ENCODE measurements at regions not wholly inside any gene's neighbourhood (a gene's known extent, or its start where the extent isn't known, plus 50 kb on each side); places are given as distances from the start of the nearest gene placed in this dataset.

- H3K27me3 ChIP-seq (ENCODE audit: insufficient read depth, poor library complexity, severe bottlenecking), result no peaks in the 10 kb centered on the region
- DNase-seq (ENCODE audit: low read depth in 1 of 2, low spot score in 1 of 2), result no peak
- no peak for TF ChIP-seq POLR2AphosphoS5 (IDR thresholded peaks at IDR 0.05; ENCODE audit: low read depth)
- no peak for TF ChIP-seq REST (IDR thresholded peaks at IDR 0.05; ENCODE audit: insufficient replicate concordance, low read depth)
- no peak for TF ChIP-seq GABPA (IDR thresholded peaks at IDR 0.05; ENCODE audit: low read depth)
- no peak for TF ChIP-seq SPI1 (IDR thresholded peaks at IDR 0.05; ENCODE audit: borderline replicate concordance, low read depth)
- TF ChIP-seq CTCF (IDR thresholded peaks at IDR 0.05; ENCODE audit: insufficient read depth, low read length), result no peak
- H3K27ac ChIP-seq (replicated peaks), result no peak overlapping the region
- no peak overlapping the region for H3K4me3 ChIP-seq (replicated peaks; ENCODE audit: insufficient read depth, low read length)
These were observed 206.7 kb upstream of the PTPRZ1 start for GRCh38 chr7:121666306-121666705.

GRCh38 chr7:121643320-121643719 is 229.6 kb upstream of the PTPRZ1 start:
- no peak overlapping the region for H3K27ac ChIP-seq (replicated peaks)
- TF ChIP-seq SPI1 (IDR thresholded peaks at IDR 0.05; ENCODE audit: borderline replicate concordance, low read depth) (no peak), CTCF (IDR thresholded peaks at IDR 0.05; ENCODE audit: insufficient read depth, low read length) (no peak), REST (IDR thresholded peaks at IDR 0.05; ENCODE audit: insufficient replicate concordance, low read depth) (no peak), GABPA (IDR thresholded peaks at IDR 0.05; ENCODE audit: low read depth) (no peak), POLR2AphosphoS5 (IDR thresholded peaks at IDR 0.05; ENCODE audit: low read depth) (no peak)
- no peaks in the 10 kb centered on the region for H3K27me3 ChIP-seq (ENCODE audit: insufficient read depth, poor library complexity, severe bottlenecking)

GRCh38 chr7:121639705-121640104 is 233.3 kb upstream of the PTPRZ1 start:
- TF ChIP-seq POLR2AphosphoS5 (IDR thresholded peaks at IDR 0.05; ENCODE audit: low read depth) (no peak), GABPA (IDR thresholded peaks at IDR 0.05; ENCODE audit: low read depth) (no peak)
- DNase-seq (ENCODE audit: low read depth in 1 of 2, low spot score in 1 of 2), result no peak
- Histone ChIP-seq H3K4me3 (replicated peaks; ENCODE audit: insufficient read depth, low read length) (no peak overlapping the region), H3K27me3 (ENCODE audit: insufficient read depth, poor library complexity, severe bottlenecking) (no peaks in the 10 kb centered on the region), H3K27ac (replicated peaks) (no peak overlapping the region)

More at GRCh38 chr7:121643320-121643719, 229.6 kb upstream of the PTPRZ1 start:
- no peak for DNase-seq (ENCODE audit: low read depth in 1 of 2, low spot score in 1 of 2)
- H3K4me3 ChIP-seq (replicated peaks; ENCODE audit: insufficient read depth, low read length), result no peak overlapping the region

GRCh38 chr7:121638286-121638685 is 234.7 kb upstream of the PTPRZ1 start:
- TF ChIP-seq REST (IDR thresholded peaks at IDR 0.05; ENCODE audit: insufficient replicate concordance, low read depth) (no peak), GABPA (IDR thresholded peaks at IDR 0.05; ENCODE audit: low read depth) (no peak), SPI1 (IDR thresholded peaks at IDR 0.05; ENCODE audit: borderline replicate concordance, low read depth) (no peak), CTCF (IDR thresholded peaks at IDR 0.05; ENCODE audit: insufficient read depth, low read length) (no peak), POLR2AphosphoS5 (IDR thresholded peaks at IDR 0.05; ENCODE audit: low read depth) (no peak)
- Histone ChIP-seq H3K4me3 (replicated peaks; ENCODE audit: insufficient read depth, low read length) (no peak overlapping the region), H3K27ac (replicated peaks) (no peak overlapping the region), H3K27me3 (ENCODE audit: insufficient read depth, poor library complexity, severe bottlenecking) (no peaks in the 10 kb centered on the region)
- DNase-seq (ENCODE audit: low read depth in 1 of 2, low spot score in 1 of 2), result no peak
